Spleen (tissue), 11 donors: ENCODE measurements at regions not wholly inside any gene's neighbourhood (a gene's known extent, or its start where the extent isn't known, plus 50 kb on each side); places are given as distances from the start of the nearest gene placed in this dataset.

ENCODE experiments used
- DNase-seq: peaks from one replicate; pipeline ENCODE4 v3.0.0-alpha.2; 2020
- H3K27ac ChIP-seq, 8 donors: fragments of 200-600 bp; sonication (generic) in 7 of 8; 1 replicate in 4 of 8; 2 replicates in 4 of 8; pipeline versions ENCODE4 v1.5.0 to v1.8.0; 2016 to 2021; ENCODE audit warnings: inconsistent platforms in 4 of 8, mild to moderate bottlenecking in 4 of 8, moderate library complexity in 1 of 8
- H3K27me3 ChIP-seq, 7 donors: fragments of 200-600 bp; sonication (generic) in 6 of 7; replicated peaks in 1 of 7; 1 replicate in 4 of 7; 2 replicates in 3 of 7; pipeline versions ENCODE4 v1.5.0 to v1.8.0; 2016 to 2021; ENCODE audit warnings: inconsistent platforms in 3 of 7, mild to moderate bottlenecking in 1 of 7
- H3K36me3 ChIP-seq, 6 donors: fragments of 200-600 bp; sonication (generic) in 5 of 6; 1 replicate in 4 of 6; 2 replicates in 2 of 6; pipeline versions ENCODE4 v1.5.0 to v1.8.0; 2016 to 2021; ENCODE audit warnings: inconsistent platforms in 2 of 6
- H3K4me1 ChIP-seq, 6 donors: fragments of 200-600 bp; sonication (generic) in 5 of 6; 1 replicate in 3 of 6; 2 replicates in 3 of 6; pipeline versions ENCODE4 v1.5.0 to v1.8.0; 2016 to 2021; ENCODE audit warnings: inconsistent platforms in 3 of 6
- H3K4me3 ChIP-seq, 8 donors: fragments of 200-600 bp; sonication (generic) in 7 of 8; 1 replicate in 4 of 8; 2 replicates in 4 of 8; pipeline versions ENCODE4 v1.5.0 to v1.8.0; 2016 to 2021; ENCODE audit warnings: inconsistent platforms in 4 of 8, mild to moderate bottlenecking in 4 of 8, moderate library complexity in 2 of 8
- H3K9me3 ChIP-seq, 8 donors: fragments of 200-600 bp; sonication (generic) in 7 of 8; 1 replicate in 4 of 8; 2 replicates in 4 of 8; pipeline versions ENCODE4 v1.5.0 to v1.8.0; 2016 to 2021; ENCODE audit warnings: inconsistent platforms in 4 of 8
- POLR2A ChIP-seq, 3 donors: fragments of 450-650 bp; IDR thresholded peaks; one replicate each; pipeline ENCODE4 v1.5.1; 2017; ENCODE audit warnings: antibody characterized with exemption in 3 of 3, mild to moderate bottlenecking in 1 of 3
- POLR2AphosphoS5 ChIP-seq, 3 donors: sonication (generic); formaldehyde crosslinking; IDR thresholded peaks; one replicate each; pipeline ENCODE4 v1.5.1; 2017; ENCODE audit warnings: antibody characterized with exemption in 3 of 3
- WGBS, 5 donors: extraction: QIAGEN DNeasy Blood & Tissue Kit in 3 of 5; methylation state at CpG; one replicate each; pipeline versions ENCODE4 v1.1.5 to v1.1.7; 2013 to 2018; 5-methylcytosine and 5-hydroxymethylcytosine counted together
- intact Hi-C: fragments of 100-400 bp; cut with DNase I; formaldehyde crosslinking; loops from one replicate; pipeline ENCODE4 v1.15.0; 2023; ENCODE audit warnings: low total_unique reads
- TF ChIP-seq, protein P1 (sequence below), 11 experiments: fragments of 200-600 bp in 7 of 11; fragments of 450-650 bp in 4 of 11; sonication (generic) in 4 of 11; IDR thresholded peaks in 8 of 11; conservative IDR thresholded peaks in 3 of 11; 1 replicate in 7 of 11; 2 replicates in 4 of 11; pipeline versions ENCODE4 v1.4.0 to v1.8.0; 2016 to 2021; ENCODE audit warnings: antibody characterized with exemption in 11 of 11, inconsistent platforms in 4 of 11, mild to moderate bottlenecking in 1 of 11
- donor health status: healthy with polysubstance abuse.
- donor health status: DM: no; HTN: no; CAD: no; lungs with moderate emphysema.
- donor health status: DM: no; HTN: no; CAD: no.
- donor health status: Bipolar disorder and iron deficiency.
- donor health status: healthy.
- donor health status: DM: no; HTN: no; CAD: no.
- donor health status: DM: yes; HTN: yes; CAD: no.

DNA sequence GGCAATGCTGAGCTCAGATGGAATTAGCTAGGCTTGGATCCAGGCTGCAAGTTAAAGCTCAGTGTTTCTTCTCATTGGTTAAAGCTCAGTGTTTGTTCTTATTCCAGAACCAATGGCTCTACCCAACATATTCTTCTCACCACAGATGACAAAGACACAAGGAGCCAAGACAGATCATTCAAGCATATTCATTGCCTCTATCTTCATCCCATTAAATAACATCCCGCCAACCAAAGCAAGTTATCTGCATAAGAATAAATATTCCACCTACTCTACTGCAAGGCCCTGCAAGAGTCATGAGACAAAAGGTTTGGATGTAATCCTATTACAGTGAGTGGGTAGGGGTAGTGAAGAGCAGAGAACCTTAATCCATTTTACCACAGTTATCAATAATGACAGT lies 766.5 kb downstream of the C4orf33 start:
- Histone ChIP-seq H3K4me3 (no peak overlapping the region), H3K4me1 (no peaks in the 10 kb centered on the region), H3K9me3 (no peaks in the 10 kb centered on the region), H3K27ac (no peak overlapping the region), H3K27me3 (no peaks in the 10 kb centered on the region), H3K36me3 (no peaks in the 10 kb centered on the region)
- intact Hi-C loops: no loop called here
- 78 to 94% (median 88%) methylated on average over 1 of the region's 1 CpG for WGBS, 5 donors
- no peak for DNase-seq
- TF ChIP-seq POLR2AphosphoS5 (IDR thresholded peaks at IDR 0.05) (no peak), POLR2A (IDR thresholded peaks at IDR 0.05) (no peak)
- TF ChIP-seq, protein P1, sequence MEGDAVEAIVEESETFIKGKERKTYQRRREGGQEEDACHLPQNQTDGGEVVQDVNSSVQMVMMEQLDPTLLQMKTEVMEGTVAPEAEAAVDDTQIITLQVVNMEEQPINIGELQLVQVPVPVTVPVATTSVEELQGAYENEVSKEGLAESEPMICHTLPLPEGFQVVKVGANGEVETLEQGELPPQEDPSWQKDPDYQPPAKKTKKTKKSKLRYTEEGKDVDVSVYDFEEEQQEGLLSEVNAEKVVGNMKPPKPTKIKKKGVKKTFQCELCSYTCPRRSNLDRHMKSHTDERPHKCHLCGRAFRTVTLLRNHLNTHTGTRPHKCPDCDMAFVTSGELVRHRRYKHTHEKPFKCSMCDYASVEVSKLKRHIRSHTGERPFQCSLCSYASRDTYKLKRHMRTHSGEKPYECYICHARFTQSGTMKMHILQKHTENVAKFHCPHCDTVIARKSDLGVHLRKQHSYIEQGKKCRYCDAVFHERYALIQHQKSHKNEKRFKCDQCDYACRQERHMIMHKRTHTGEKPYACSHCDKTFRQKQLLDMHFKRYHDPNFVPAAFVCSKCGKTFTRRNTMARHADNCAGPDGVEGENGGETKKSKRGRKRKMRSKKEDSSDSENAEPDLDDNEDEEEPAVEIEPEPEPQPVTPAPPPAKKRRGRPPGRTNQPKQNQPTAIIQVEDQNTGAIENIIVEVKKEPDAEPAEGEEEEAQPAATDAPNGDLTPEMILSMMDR (IDR thresholded peaks at IDR 0.05 in 8 of 11, conservative IDR thresholded peaks at IDR 0.05 in 3 of 11): no peak

DNA sequence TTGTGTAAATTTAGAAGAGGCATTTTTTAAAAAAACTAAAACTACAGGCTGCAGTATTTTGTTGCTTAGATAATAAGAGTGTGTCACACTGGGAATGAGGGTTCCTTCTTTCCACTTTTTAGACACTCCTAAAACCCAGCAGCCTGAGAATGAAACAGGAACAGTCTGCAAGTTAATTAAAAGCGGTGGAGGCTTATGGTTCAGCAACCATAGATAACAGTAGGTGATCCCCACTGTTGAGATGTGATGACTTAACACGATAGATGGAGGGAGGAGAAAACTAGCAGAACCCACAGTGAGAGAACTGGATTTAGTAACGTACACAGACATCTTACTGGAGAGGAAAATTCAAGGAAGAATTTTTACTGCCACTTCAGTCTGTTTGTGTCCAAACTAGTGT lies 767.3 kb downstream of the C4orf33 start:
- TF ChIP-seq, protein P1 (IDR thresholded peaks at IDR 0.05 in 8 of 11, conservative IDR thresholded peaks at IDR 0.05 in 3 of 11): no peak
- TF ChIP-seq POLR2AphosphoS5 (IDR thresholded peaks at IDR 0.05) (no peak), POLR2A (IDR thresholded peaks at IDR 0.05) (no peak)
- Histone ChIP-seq H3K4me1 (no peaks in the 10 kb centered on the region), H3K27ac (no peak overlapping the region), H3K4me3 (no peak overlapping the region), H3K9me3 (no peaks in the 10 kb centered on the region), H3K27me3 (no peaks in the 10 kb centered on the region), H3K36me3 (no peaks in the 10 kb centered on the region)
- 49 to 65% (median 60%) methylated on average over 3 of the region's 3 CpGs for WGBS, 5 donors
- intact Hi-C loops: no loop called here
- DNase-seq: no peak

DNA sequence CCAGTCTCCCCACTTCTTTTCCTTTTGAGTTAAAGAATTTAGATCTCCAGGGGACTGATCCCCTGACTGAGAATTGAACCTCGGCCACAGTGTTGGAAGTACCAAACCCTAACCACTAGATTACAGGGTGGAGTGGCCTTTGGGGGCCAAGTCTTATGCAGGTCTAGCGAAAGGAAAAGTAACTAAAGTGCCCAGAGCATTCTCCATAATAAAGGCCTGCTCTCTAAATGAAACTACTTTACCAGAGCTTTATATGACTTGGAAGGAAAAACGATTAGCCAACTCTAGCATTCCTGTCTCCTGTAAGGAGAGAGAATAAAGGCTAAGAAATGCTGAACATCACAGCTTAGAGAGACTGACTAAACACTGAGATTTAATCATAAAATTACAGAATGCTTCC lies 788.0 kb downstream of the C4orf33 start:
- TF ChIP-seq POLR2A (IDR thresholded peaks at IDR 0.05) (no peak), POLR2AphosphoS5 (IDR thresholded peaks at IDR 0.05) (no peak)
- TF ChIP-seq, protein P1 (IDR thresholded peaks at IDR 0.05 in 8 of 11, conservative IDR thresholded peaks at IDR 0.05 in 3 of 11): no peak

DNA sequence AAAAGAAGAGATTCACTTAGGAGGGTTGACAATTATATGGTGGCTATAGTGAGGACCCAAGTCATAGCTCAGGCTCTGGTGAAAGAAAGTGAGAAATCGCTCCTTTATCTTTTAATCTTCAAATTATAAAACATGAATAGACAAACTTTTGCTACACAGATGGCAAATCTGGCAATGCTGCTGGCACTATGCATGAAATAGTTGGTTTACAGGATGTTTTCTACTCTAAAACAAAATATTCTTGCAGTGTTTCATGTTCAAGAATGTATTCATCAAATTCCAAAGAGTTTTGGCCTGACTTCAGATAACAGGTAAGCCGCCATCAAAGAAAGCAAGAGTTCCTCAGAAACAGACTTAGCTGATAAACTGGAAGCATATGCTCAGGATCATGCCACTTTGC lies 801.2 kb downstream of the C4orf33 start:
- DNase-seq: no peak
- H3K9me3 ChIP-seq: peaks cover 0 to 9% (median 0%) of the 10 kb centered on the region in 8 donors
- intact Hi-C loops: no loop called here
- WGBS, 5 donors: 68 to 93% (median 81%) methylated on average over 2 of the region's 2 CpGs
- no peaks in the 10 kb centered on the region for H3K27me3 ChIP-seq
- H3K4me3 ChIP-seq: no peak overlapping the region
- no peak overlapping the region for H3K27ac ChIP-seq
- H3K36me3 ChIP-seq: no peaks in the 10 kb centered on the region
- TF ChIP-seq, protein P1 (IDR thresholded peaks at IDR 0.05 in 8 of 11, conservative IDR thresholded peaks at IDR 0.05 in 3 of 11): no peak
- TF ChIP-seq POLR2AphosphoS5 (IDR thresholded peaks at IDR 0.05) (no peak), POLR2A (IDR thresholded peaks at IDR 0.05) (no peak)
- H3K4me1 ChIP-seq: no peaks in the 10 kb centered on the region

More for the DNA sequence above, 788.0 kb downstream of the C4orf33 start:
- Histone ChIP-seq H3K4me3 (no peak overlapping the region), H3K27me3 (no peaks in the 10 kb centered on the region), H3K9me3 (peaks cover 0 to 5% (median 0%) of the 10 kb centered on the region in 8 donors), H3K36me3 (no peaks in the 10 kb centered on the region), H3K4me1 (no peaks in the 10 kb centered on the region), H3K27ac (no peak overlapping the region)
- intact Hi-C loops: no loop called here
- DNase-seq: no peak
- WGBS, 5 donors: 64 to 75% (median 66%) methylated on average over 3 of the region's 3 CpGs
